ENCODE measurements at regions not wholly inside any gene's neighbourhood (a gene's known extent, or its start where the extent isn't known, plus 50 kb on each side); places are given as distances from the start of the nearest gene placed in this dataset.

DNA sequence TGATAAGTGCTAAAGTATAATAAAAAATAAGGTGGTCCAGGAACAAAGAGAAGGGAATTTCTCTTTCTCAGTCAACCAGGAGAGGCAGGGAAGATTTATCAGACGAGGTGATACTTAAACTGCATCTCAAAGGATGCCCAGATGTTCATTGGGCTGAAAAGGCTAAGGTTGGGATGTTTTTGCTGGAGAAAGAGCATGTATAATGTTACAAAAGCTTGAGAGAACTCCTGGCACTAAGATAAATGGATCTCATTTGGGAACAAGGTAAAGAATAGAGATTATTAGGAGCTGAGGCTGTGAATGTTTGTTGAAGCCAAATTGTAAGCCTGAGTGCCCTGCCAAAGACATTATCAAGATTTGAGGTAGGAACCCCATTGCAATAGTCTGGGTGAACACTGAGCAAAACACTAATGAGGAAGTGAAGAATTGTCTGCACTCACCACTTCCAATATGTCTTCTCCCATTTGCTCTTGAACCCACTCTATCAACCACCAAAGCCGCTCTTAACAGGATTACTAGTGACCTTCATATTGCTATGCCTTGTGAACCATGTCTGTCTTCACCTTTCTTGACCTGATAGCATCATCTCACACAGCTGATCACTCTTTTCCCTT is 149.0 kb upstream of the ARID2 start:
- CTCF ChIA-PET, result no interaction called here
- Histone ChIP-seq H3F3A (ENCODE audit: low read length, unreplicated experiment) (no peaks in the 10 kb centered on the region), H3K9ac (ENCODE audit: low read length) (no peak overlapping the region), H2AFZ (ENCODE audit: low read length) (no peak overlapping the region), H3K9me3 (ENCODE audit: low read length) (no peaks in the 10 kb centered on the region), H3K27ac (ENCODE audit: low read length) (no peak overlapping the region), H3K4me1 (ENCODE audit: insufficient read depth, low read length) (no peaks in the 10 kb centered on the region), H3K36me3 (ENCODE audit: low read depth, low read length) (no peaks in the 10 kb centered on the region), H4K20me1 (ENCODE audit: low read length) (no peaks in the 10 kb centered on the region), H3K4me3 (ENCODE audit: low read length) (no peak overlapping the region), H3K4me2 (ENCODE audit: low read length) (no peak overlapping the region), H3K27me3 (ENCODE audit: low read length) (no peaks in the 10 kb centered on the region), H3K9me2 (replicated peaks; ENCODE audit: low read length) (no peaks in the 10 kb centered on the region), H3K79me2 (ENCODE audit: low read length) (no peaks in the 10 kb centered on the region)
- TF ChIP-seq, protein P1, sequence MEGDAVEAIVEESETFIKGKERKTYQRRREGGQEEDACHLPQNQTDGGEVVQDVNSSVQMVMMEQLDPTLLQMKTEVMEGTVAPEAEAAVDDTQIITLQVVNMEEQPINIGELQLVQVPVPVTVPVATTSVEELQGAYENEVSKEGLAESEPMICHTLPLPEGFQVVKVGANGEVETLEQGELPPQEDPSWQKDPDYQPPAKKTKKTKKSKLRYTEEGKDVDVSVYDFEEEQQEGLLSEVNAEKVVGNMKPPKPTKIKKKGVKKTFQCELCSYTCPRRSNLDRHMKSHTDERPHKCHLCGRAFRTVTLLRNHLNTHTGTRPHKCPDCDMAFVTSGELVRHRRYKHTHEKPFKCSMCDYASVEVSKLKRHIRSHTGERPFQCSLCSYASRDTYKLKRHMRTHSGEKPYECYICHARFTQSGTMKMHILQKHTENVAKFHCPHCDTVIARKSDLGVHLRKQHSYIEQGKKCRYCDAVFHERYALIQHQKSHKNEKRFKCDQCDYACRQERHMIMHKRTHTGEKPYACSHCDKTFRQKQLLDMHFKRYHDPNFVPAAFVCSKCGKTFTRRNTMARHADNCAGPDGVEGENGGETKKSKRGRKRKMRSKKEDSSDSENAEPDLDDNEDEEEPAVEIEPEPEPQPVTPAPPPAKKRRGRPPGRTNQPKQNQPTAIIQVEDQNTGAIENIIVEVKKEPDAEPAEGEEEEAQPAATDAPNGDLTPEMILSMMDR (conservative IDR thresholded peaks at IDR 0.05; ENCODE audit: low read depth, low read length), result no peak
- TF ChIP-seq EZH2phosphoT487 (IDR thresholded peaks at IDR 0.05; ENCODE audit: borderline replicate concordance, low read length) (no peak), EZH2 (IDR thresholded peaks at IDR 0.05; ENCODE audit: low read length, unreplicated experiment) (no peak)
- ATAC-seq (no peak), DNase-seq (no peak)
- no TSS peak for BruUV-seq (replicated peaks)
- POLR2A ChIA-PET (ENCODE audit: unreplicated experiment), result no interaction called here
- intact Hi-C loops (cut with micrococcal nuclease), result no loop called here

DNA sequence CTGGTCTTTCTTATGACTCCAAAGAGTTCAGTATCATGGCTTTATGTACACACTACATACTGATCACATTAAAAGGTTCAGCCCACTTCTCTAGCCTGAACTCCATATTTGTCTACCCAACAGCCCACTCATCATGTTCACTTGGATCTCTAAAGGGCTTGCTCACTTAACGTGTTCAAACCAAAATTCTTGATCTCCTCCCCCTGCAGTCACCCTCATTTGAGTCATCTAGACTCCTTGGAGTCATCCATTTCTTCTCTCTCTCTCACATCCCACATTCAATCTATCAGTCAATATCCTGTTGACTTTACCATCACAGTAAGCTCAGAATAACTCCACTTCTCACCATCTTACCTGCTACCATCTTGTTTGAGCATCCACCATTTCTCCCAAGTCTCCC is 148.4 kb upstream of the ARID2 start:
- TF ChIP-seq EZH2 (IDR thresholded peaks at IDR 0.05; ENCODE audit: low read length, unreplicated experiment) (no peak), EZH2phosphoT487 (IDR thresholded peaks at IDR 0.05; ENCODE audit: borderline replicate concordance, low read length) (no peak)
- TF ChIP-seq, protein P1 (conservative IDR thresholded peaks at IDR 0.05; ENCODE audit: low read depth, low read length), result no peak
- Histone ChIP-seq H3K9me3 (ENCODE audit: low read length) (no peaks in the 10 kb centered on the region), H3K9ac (ENCODE audit: low read length) (no peak overlapping the region), H3K27me3 (ENCODE audit: low read length) (no peaks in the 10 kb centered on the region), H3K27ac (ENCODE audit: low read length) (no peak overlapping the region), H3K79me2 (ENCODE audit: low read length) (no peaks in the 10 kb centered on the region), H4K20me1 (ENCODE audit: low read length) (no peaks in the 10 kb centered on the region), H3K36me3 (ENCODE audit: low read depth, low read length) (no peaks in the 10 kb centered on the region), H3K4me3 (ENCODE audit: low read length) (no peak overlapping the region), H3F3A (ENCODE audit: low read length, unreplicated experiment) (no peaks in the 10 kb centered on the region), H3K9me2 (replicated peaks; ENCODE audit: low read length) (no peaks in the 10 kb centered on the region), H2AFZ (ENCODE audit: low read length) (no peak overlapping the region), H3K4me2 (ENCODE audit: low read length) (no peak overlapping the region), H3K4me1 (ENCODE audit: insufficient read depth, low read length) (no peaks in the 10 kb centered on the region)
- ChIA-PET POLR2A (ENCODE audit: unreplicated experiment) (no interaction called here), CTCF (no interaction called here)
- no TSS peak for BruUV-seq (replicated peaks)
- ATAC-seq (no peak), DNase-seq (no peak)
- intact Hi-C loops (cut with micrococcal nuclease), result no loop called here

DNA sequence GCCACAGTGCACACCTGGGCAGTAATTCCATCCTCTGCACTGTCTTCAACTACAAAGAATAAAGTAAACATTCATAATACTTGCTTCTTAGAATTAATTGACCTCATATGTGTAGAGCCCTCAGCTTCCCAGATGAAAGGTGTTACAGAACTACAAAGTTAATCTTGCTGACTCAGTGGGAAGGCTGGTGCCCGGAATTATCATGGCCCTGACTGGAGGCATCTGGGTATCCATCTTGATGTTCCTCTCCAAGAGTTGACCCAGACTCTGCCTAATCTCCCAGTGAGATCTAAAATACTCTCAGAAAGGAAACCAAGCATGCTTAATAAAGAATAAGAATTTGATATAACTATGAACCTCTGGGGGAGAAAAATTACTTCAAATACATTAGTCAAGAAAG is 147.0 kb upstream of the ARID2 start:
- Histone ChIP-seq H3K36me3 (ENCODE audit: low read depth, low read length) (no peaks in the 10 kb centered on the region), H3K4me2 (ENCODE audit: low read length) (no peak overlapping the region), H3K9ac (ENCODE audit: low read length) (no peak overlapping the region), H3K79me2 (ENCODE audit: low read length) (no peaks in the 10 kb centered on the region), H4K20me1 (ENCODE audit: low read length) (no peaks in the 10 kb centered on the region), H3K9me2 (replicated peaks; ENCODE audit: low read length) (no peaks in the 10 kb centered on the region), H3F3A (ENCODE audit: low read length, unreplicated experiment) (no peaks in the 10 kb centered on the region), H3K9me3 (ENCODE audit: low read length) (no peaks in the 10 kb centered on the region), H3K4me1 (ENCODE audit: insufficient read depth, low read length) (no peaks in the 10 kb centered on the region), H3K4me3 (ENCODE audit: low read length) (no peak overlapping the region), H3K27me3 (ENCODE audit: low read length) (no peaks in the 10 kb centered on the region), H3K27ac (ENCODE audit: low read length) (no peak overlapping the region), H2AFZ (ENCODE audit: low read length) (no peak overlapping the region)
- DNase-seq, result no peak
- intact Hi-C loops (cut with micrococcal nuclease), result no loop called here
- no TSS peak for BruUV-seq (replicated peaks)
- ChIA-PET POLR2A (ENCODE audit: unreplicated experiment) (no interaction called here), CTCF (no interaction called here)
- TF ChIP-seq, protein P1 (conservative IDR thresholded peaks at IDR 0.05; ENCODE audit: low read depth, low read length), result no peak
- TF ChIP-seq EZH2phosphoT487 (IDR thresholded peaks at IDR 0.05; ENCODE audit: borderline replicate concordance, low read length), result no peak
- TF ChIP-seq EZH2 (IDR thresholded peaks at IDR 0.05; ENCODE audit: low read length, unreplicated experiment), result no peak
- ATAC-seq, result no peak

Data from PC-3 (cell line).